Smooth muscle cell (in vitro differentiated cells): ENCODE measurements at regions not wholly inside any gene's neighbourhood (a gene's known extent, or its start where the extent isn't known, plus 50 kb on each side); places are given as distances from the start of the nearest gene placed in this dataset.

Source experiments
- DNase-seq: peaks from one replicate; lab custom pipeline; 2025; ENCODE audit not compliant: unreplicated experiment; lab: John Stamatoyannopoulos, UW
- H2AFZ ChIP-seq: fragments of 200-600 bp; sonication (generic); 2 replicates; pipeline ENCODE4 v1.6.0; 2016; ENCODE audit warnings: antibody characterized with exemption, low read depth, mild to moderate bottlenecking
- H3F3A ChIP-seq: fragments of 200-600 bp; sonication (generic); 2 replicates; pipeline ENCODE4 v1.6.0; 2017; ENCODE audit warnings: antibody characterized with exemption, low read depth
- H3K27ac ChIP-seq: fragments of 200-600 bp; sonication (generic); 2 replicates; pipeline ENCODE4 v1.5.1; 2016; ENCODE audit warnings: low read depth, mild to moderate bottlenecking
- H3K27me3 ChIP-seq: fragments of 200-600 bp; sonication (generic); 2 replicates; pipeline ENCODE4 v1.6.1; 2016; ENCODE audit warnings: low read depth, mild to moderate bottlenecking
- H3K36me3 ChIP-seq: fragments of 200-600 bp; sonication (generic); 2 replicates; pipeline ENCODE4 v1.5.1; 2016; ENCODE audit warnings: low read depth
- H3K4me1 ChIP-seq: fragments of 200-600 bp; sonication (generic); 2 replicates; pipeline ENCODE4 v1.5.1; 2016; ENCODE audit warnings: low read depth
- H3K4me2 ChIP-seq: fragments of 200-600 bp; sonication (generic); 2 replicates; pipeline ENCODE4 v1.6.0; 2016; ENCODE audit warnings: mild to moderate bottlenecking
- H3K4me3 ChIP-seq: fragments of 200-600 bp; sonication (generic); 2 replicates; pipeline ENCODE4 v1.5.1; 2016; ENCODE audit warnings: mild to moderate bottlenecking
- H3K79me2 ChIP-seq: fragments of 200-600 bp; sonication (generic); 2 replicates; pipeline ENCODE4 v1.6.0; 2016; ENCODE audit warnings: low read depth, mild to moderate bottlenecking
- H3K9ac ChIP-seq: fragments of 200-600 bp; sonication (generic); 2 replicates; pipeline ENCODE4 v1.6.0; 2016; ENCODE audit warnings: low read depth
- H3K9me3 ChIP-seq: fragments of 200-600 bp; sonication (generic); replicated peaks from 2 replicates; pipeline ENCODE4 v1.5.1; 2016; ENCODE audit warnings: low read depth
- H4K20me1 ChIP-seq: fragments of 200-600 bp; sonication (generic); 2 replicates; pipeline ENCODE4 v1.6.0; 2016; ENCODE audit warnings: low read depth
- WGBS: methylation state at CpG from one replicate; pipeline ENCODE4 v1.1.7; 2016; ENCODE audit warnings: low lambda C conversion rate; 5-methylcytosine and 5-hydroxymethylcytosine counted together
- TF ChIP-seq, protein P1 (sequence below): fragments of 200-600 bp; sonication (generic); IDR thresholded peaks from 2 replicates; pipeline ENCODE4 v1.5.1; 2017; ENCODE audit warnings: borderline replicate concordance, mild to moderate bottlenecking, antibody characterized with exemption; ENCODE audit not compliant: insufficient read depth, poor library complexity, severe bottlenecking

- Histone ChIP-seq H3K36me3 (no peaks in the 10 kb centered on the region), H3K27ac (no peak overlapping the region), H3F3A (no peaks in the 10 kb centered on the region), H2AFZ (no peak overlapping the region), H3K4me1 (no peaks in the 10 kb centered on the region), H3K9ac (no peak overlapping the region), H3K9me3 (peaks cover 4% of the 10 kb centered on the region), H3K27me3 (no peaks in the 10 kb centered on the region), H4K20me1 (no peaks in the 10 kb centered on the region), H3K79me2 (no peaks in the 10 kb centered on the region), H3K4me2 (no peak overlapping the region), H3K4me3 (no peak overlapping the region)
- 65% methylated on average over 2 of the region's 2 CpGs for WGBS
- TF ChIP-seq, protein P1, sequence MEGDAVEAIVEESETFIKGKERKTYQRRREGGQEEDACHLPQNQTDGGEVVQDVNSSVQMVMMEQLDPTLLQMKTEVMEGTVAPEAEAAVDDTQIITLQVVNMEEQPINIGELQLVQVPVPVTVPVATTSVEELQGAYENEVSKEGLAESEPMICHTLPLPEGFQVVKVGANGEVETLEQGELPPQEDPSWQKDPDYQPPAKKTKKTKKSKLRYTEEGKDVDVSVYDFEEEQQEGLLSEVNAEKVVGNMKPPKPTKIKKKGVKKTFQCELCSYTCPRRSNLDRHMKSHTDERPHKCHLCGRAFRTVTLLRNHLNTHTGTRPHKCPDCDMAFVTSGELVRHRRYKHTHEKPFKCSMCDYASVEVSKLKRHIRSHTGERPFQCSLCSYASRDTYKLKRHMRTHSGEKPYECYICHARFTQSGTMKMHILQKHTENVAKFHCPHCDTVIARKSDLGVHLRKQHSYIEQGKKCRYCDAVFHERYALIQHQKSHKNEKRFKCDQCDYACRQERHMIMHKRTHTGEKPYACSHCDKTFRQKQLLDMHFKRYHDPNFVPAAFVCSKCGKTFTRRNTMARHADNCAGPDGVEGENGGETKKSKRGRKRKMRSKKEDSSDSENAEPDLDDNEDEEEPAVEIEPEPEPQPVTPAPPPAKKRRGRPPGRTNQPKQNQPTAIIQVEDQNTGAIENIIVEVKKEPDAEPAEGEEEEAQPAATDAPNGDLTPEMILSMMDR, result no peak
- no peak for DNase-seq
Observed at GRCh38 chrX:6961286-6962005, 186.1 kb upstream of the STS start.

GRCh38 chrX:6959006-6959405 is 188.5 kb upstream of the STS start:
- Histone ChIP-seq H3K4me1 (no peaks in the 10 kb centered on the region), H3K27me3 (no peaks in the 10 kb centered on the region), H3K4me2 (no peak overlapping the region), H4K20me1 (no peaks in the 10 kb centered on the region), H3K9ac (no peak overlapping the region), H3K27ac (no peak overlapping the region), H3K4me3 (no peak overlapping the region), H3K79me2 (no peaks in the 10 kb centered on the region), H2AFZ (no peak overlapping the region), H3K36me3 (no peaks in the 10 kb centered on the region), H3F3A (no peaks in the 10 kb centered on the region), H3K9me3 (peaks cover 4% of the 10 kb centered on the region)
- TF ChIP-seq, protein P1, result no peak
- no peak for DNase-seq

DNA sequence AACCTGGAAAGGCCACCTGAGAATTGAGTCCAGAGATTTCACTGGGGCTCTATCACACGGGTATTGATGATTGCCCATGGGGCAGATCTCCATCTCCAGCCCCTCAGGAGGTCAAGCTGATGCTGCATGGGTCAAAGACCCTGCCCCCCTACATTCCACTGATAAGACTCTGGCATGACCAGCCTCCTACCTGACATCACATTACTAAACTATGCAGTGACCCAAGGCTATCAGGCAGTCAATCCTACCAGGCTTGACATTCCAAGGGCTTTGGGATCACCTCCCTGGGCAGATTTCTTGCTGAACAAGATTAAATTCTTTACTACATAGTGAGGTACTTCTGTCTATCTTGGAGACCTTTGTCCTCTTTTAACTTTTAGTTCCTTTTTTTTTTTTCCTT is 192.7 kb upstream of the STS start:
- H2AFZ ChIP-seq, result no peak overlapping the region
- no peaks in the 10 kb centered on the region for H3K36me3 ChIP-seq
- H3K9me3 ChIP-seq, result no peaks in the 10 kb centered on the region
- H3K9ac ChIP-seq, result no peak overlapping the region
- no peak overlapping the region for H3K4me3 ChIP-seq
- no peak for DNase-seq
- H3K27ac ChIP-seq, result no peak overlapping the region
- H3K4me2 ChIP-seq, result no peak overlapping the region
- H3K27me3 ChIP-seq, result no peaks in the 10 kb centered on the region
- no peaks in the 10 kb centered on the region for H3K4me1 ChIP-seq
- TF ChIP-seq, protein P1, result no peak
- no peaks in the 10 kb centered on the region for H3F3A ChIP-seq
- no peaks in the 10 kb centered on the region for H4K20me1 ChIP-seq
- 40% methylated on average over 1 of the region's 1 CpG for WGBS
- H3K79me2 ChIP-seq, result no peaks in the 10 kb centered on the region

GRCh38 chrX:6946168-6946567 is 201.3 kb upstream of the STS start:
- 55% methylated on average over 3 of the region's 3 CpGs for WGBS
- Histone ChIP-seq H3K79me2 (no peaks in the 10 kb centered on the region), H3K9me3 (no peaks in the 10 kb centered on the region), H3K9ac (no peak overlapping the region), H3K4me2 (no peak overlapping the region), H2AFZ (no peak overlapping the region), H3F3A (no peaks in the 10 kb centered on the region), H3K4me1 (no peaks in the 10 kb centered on the region), H3K4me3 (no peak overlapping the region), H4K20me1 (no peaks in the 10 kb centered on the region), H3K27me3 (no peaks in the 10 kb centered on the region), H3K36me3 (no peaks in the 10 kb centered on the region), H3K27ac (no peak overlapping the region)
- no peak for DNase-seq
- TF ChIP-seq, protein P1, result no peak
